Astrocyte of the hippocampus (primary cell): ENCODE measurements at regions not wholly inside any gene's neighbourhood (a gene's known extent, or its start where the extent isn't known, plus 50 kb on each side); places are given as distances from the start of the nearest gene placed in this dataset.

Experiments used
- DNase-seq: peaks from one replicate; pipeline ENCODE4 v3.0.0; 2011; ENCODE audit warnings: low read depth, low spot score

DNA sequence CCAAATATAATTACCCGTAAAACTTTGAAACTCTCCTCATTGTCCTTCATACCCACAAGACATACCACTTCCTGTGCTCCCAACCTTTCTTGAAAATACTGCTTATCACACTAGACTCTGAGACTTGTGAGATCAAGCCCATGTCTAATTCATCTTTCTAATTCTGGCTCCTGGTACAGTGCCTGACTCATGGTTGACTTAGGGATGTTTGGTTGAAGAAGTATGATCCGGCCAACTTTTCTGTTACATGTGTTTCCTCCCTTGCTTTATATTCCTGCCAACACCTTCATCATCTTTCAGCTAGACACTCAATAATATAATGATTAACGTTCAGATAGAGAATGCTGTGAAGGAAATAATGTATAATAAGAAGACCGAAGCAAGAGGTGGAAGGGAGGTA lies 58.2 kb downstream of the MEX3B start:
- DNase-seq = no peak

DNA sequence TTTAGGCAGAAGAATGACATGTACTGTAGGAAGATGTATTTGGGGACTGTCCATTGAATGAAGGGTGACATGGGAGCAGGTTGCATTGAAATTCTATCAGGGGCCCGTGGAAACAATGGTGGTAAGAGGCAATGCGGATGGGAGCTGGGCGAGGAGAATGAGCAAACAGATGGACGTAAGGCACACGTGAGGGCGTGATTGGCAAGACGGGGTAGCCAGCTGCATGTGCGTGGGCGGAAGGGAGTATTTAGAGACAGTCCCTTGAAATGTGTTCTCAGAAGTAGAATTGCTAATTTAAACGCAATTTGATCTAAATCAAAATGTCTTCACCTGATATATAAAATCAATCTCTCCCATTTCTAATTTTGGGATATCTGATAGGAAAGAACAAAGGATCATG lies 62.3 kb downstream of the MEX3B start:
- no peak for DNase-seq

DNA sequence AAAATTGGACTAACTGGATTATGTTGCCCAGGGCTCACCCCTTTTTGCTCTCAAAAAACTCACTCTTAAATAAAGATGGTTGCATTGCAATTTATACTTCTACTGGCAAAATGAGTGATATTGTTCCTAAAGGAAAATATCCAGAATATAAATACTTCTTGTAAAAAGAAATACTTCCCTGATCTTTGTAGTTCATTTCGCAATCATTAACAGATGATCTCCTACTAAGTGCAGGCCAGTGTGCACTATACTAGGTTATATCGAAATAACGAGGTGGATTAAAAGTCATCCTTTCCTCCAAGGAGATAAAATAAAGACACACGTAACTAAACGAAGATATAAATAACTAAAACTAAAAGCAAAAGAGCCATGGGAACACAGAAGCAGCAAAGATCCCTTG lies 63.0 kb downstream of the MEX3B start:
- DNase-seq = no peak

DNA sequence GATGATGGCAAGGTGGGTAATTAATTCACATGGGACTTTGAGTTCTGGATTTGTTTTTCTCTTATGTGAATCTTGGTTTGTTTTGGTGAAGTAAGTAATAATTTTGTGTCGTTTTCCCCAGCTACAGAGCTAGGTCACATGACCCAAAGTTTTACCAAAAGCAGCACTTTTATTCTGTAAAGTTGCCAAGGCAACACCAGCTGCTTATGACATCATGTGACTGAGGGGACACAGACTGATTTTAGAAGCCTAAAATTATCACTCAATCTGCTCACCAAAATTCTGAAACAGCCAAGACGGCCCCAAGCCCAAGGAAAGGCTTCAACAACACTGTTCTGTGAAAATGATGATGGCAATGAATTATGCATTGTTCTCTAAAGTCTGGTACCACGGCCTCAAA lies 63.9 kb downstream of the MEX3B start:
- DNase-seq = no peak

DNA sequence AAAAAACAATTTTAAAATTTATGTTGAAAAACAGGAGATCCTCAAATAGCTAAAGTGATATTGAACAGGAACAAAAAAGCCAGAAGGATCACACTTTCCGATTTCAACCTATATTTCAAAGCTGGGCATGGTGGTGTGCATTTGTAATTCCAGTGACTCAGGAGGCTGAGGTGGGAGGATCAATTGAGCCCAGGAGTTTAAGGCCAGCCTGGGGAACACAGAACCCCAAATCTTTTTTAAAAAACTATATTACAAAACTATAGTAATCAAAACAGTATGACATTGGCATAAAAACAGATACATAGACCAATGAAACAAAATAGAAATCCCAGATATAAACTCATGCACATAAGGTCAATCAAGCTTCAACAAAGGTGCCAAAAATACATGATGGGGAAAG lies 68.4 kb downstream of the MEX3B start:
- no peak for DNase-seq

DNA sequence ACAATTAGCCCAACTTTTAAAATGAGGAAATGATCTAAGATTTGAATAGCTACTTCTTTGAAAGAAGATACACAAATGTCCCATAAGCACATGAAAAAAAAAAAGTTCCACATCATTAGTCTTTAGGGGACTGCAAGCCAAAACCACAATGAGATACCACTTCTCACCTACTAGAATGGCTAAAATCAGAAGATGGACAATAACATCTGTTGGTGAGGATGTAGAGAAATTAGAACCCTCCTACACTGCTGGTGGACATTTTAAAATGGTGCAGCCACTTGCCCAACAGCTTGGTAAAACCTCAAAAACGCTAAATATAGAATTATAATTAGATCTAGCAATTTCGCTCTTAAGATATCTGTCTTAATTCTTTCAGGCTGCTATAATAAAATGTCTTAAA lies 77.1 kb downstream of the MEX3B start:
- no peak for DNase-seq

DNA sequence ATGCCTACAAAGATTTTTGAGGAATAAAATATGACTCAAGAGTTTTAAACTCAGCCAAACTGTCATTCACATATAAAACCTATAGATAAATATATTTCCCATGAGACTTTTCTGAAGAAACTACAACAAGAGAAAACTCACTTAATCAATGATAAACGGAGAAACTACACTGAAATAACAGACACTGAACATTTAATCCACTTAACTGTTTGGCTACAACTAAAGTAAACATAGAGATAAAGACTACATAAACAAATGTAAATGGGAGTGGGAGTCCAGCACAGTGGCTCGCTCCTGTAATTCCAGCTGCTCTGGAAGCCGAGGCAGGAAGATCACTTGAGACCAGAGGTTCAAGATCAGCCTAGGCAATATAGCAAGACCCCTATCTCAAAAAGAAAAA lies 79.2 kb downstream of the MEX3B start:
- no peak for DNase-seq

DNA sequence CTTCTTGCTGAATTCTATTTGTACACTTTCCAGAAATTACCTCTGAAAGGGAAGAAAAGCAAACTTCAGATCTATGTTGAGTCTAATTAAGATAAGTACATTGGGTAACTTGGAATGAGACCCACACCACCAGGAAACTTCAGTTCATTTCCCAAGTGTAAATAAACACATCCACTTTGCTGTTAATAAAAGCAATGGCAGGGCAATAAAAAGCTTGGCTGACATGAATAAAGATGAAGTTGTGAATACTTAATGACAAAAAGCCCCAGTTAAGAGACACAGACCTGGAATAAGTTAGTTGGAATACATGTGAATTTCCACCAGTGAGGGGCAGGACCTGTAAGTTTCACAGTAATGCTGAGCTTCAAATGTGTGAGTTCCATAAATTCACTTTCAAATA lies 83.3 kb downstream of the MEX3B start:
- DNase-seq = no peak

DNA sequence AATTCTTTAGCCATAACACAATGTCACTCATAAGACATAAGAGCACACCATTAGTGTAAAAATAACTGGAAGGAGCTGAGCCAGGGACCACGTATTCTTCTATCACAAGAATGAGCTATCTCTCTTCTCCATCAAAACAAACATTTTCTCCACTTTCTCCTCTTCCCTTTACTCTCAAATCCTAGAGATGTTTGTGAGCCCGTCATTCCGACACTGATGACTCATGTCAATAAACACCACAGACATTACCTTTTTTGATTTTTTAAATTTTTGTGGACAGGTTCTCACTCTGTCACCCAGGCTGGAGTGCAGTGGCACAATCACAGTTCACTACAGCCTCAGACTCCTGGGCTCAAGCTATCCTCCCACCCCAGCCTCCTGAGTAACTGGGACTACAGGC lies 86.6 kb downstream of the MEX3B start:
- DNase-seq = no peak

DNA sequence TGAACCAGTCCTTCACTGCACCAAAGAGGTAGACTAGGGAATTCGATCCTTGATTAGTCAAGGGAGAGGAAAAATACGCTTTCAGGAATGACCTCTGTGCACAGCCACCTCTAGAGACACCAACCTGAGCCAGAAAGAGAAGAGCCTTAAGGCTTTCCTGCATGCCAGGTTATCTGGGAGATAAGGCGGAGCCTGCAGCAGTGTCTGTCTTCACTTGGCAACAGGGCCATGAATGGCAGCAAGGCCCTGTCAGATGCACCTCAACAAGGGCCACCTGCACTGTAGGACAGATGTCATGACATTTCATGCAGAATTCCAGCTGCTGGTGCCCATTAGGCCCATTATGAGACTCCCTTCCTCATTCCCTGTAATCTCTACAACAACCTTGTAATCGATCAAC lies 88.1 kb downstream of the MEX3B start:
- DNase-seq = no peak

DNA sequence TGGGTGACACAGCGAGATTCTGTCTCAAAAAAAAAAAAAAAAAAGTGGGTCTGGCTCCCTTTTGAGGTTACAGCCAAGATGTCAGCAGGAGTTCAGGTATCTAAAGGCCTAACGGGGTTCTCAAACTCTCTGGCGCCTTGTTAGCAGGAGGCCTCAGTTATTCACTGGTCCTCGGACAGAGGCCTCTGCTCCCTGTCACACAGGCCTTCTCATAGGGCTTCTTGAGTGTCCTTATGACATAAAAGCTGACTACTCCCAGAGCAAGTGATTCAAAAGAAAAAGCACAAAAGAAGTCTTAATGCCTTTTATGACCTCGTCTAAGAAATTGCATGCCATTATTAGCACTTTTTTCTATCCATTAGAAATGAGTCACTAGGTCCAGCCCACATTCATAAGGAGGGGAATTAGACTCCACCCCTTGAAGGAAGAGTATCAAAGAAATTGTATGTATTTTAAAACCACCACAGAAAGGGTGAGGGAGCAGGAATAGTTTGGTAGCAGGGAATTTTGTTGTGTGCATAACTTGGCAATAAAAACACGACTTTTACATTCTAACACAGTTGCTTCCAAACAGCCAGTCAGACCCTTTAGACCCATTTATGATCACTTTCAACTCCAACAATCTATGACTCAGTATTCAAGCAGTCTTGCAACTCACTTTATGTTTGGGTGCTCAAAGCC lies 90.3 kb downstream of the MEX3B start:
- DNase-seq = no peak

DNA sequence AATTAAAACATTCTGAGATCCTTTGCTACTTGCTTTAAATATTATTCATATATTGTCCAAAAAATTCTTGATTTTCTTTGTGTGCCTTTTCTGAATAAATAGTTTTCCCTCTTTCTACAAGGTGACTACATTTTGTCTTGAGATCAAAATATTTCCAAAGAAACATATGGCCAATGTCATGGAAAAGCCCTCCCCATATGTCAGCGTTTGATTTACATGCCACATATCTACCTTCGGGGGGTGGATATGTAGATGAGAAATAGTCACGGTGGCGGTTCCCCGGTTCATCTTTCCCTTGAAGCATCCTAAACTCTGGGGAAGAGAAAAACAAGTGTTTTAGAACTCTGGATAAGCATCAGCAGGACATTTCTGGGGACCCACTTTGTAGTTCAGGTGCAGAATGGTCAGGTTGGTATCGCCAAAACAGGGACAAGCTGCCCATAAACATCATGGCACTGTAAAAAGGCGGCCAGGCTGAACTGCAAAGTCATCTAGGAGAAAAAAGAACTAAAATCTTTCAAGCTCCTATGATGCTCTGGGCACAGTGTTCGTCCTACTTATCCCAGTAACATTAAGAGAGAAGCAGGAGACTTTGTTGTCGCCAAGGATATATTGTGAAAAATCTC lies 91.5 kb downstream of the MEX3B start:
- no peak for DNase-seq

DNA sequence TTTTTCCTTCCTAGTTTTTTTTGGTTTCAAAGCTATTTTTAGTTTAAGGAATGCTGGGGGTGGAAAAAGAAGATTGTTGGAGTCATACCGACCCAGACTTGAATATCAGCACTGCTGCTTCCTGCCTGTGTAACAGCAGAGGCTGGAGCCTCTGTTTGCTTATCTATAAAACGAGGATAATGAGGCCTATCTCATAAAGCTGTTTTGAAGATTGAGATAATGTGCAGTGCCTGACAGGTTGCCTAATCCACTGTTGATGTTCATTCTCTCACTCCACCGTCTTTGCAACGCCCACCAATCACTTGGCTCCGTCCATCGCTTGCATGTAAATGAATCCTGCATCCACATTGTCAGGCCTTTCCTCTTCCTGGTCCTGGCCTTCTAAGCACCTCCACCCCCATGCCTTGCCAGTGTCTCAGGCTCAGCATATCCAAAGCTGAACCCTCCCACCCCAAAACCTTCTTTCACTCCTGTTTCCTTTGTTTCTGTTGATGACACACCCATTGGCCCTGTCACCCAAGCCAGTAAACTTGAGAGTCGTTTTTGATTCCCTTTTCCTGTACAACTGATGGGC lies 94.9 kb downstream of the MEX3B start:
- peak; percentile 7 for DNase-seq

DNA sequence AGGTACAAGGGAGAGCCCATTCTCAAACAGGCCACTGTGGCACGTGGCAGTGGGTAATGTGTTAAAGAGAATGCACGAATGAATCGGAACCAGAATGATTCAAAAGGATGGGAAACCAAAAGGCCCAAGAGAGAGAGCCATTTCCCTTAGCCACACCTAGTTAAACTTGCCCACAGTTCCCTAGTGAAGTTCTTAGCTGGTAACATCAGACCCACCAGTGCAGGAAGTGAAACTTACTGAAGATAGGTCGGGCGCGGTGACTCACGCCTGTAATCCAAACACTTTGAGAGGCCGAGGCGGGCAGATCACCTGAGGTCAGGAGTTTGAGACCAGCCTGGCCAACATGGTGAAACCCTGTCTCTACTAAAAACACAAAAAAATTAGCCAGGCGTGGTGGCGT lies 97.1 kb downstream of the MEX3B start:
- DNase-seq = no peak

DNA sequence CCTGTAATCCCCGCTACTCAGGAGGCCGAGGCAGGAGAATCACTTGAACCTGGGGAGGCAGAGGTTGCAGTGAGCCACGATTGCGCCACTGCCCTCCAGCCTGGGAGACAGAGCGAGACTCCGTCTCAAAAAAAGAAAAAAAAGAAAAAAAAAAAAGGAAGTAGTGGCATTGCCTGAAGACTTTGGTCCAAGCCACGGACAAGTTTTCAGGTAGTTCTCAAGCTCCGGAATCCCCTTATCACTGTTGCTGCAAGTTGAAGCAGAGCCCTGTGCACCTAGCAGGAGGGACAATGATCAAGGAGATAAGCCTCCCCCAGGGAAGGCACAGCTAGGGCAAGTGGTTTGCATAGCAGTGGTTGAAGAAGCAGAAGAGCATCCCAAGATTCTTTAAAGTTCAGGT lies 97.6 kb downstream of the MEX3B start:
- no peak for DNase-seq

DNA sequence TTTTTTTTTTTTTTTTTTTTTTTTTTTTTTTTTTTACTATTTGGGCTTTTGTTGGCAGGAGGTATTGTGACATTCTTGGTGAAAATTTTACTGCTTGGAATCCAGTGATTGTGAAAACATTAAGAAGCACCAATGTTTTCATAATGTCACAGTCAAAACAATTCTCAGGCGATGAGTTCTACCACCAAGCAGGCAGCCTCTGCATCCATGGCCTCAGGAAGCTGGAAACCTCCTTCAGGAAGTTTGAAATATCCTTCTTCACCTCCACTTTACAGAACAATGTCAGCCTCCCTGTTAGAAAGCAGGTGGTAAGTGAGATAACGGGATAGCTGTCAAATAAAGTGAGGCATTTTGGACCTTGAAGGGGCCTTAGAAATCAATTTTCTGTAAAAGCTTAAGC lies 98.3 kb downstream of the MEX3B start:
- peak; percentile 3 for DNase-seq

DNA sequence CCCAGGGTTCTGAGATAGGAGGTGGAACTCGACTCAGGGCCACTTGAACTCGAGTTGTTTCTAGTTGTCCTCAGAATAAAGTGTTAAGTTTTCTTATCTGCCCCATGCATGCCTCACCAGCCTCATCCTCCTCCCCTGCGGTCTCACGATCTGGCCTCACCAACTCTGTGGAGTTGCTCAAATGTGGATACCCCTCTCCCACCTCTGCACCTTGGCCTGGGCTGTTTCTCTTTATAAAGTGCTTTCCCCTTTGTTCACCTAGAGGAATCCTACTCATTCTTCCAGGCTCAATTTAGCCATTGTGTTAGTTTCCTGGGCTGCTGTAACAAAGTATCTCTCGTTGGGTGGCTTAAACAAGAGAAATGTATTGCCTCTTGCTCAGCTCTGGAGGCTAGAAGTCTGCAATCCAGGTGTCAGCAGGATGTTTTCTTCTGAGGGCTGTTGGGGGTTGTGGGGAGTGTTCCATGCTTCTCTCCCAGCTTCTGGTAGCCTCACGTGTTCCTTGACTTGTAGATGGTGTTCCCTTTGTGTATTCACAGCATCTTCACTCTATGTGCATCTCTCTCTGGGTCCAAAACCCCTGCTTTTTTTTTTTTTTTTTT lies 100.7 kb downstream of the MEX3B start:
- no peak for DNase-seq

DNA sequence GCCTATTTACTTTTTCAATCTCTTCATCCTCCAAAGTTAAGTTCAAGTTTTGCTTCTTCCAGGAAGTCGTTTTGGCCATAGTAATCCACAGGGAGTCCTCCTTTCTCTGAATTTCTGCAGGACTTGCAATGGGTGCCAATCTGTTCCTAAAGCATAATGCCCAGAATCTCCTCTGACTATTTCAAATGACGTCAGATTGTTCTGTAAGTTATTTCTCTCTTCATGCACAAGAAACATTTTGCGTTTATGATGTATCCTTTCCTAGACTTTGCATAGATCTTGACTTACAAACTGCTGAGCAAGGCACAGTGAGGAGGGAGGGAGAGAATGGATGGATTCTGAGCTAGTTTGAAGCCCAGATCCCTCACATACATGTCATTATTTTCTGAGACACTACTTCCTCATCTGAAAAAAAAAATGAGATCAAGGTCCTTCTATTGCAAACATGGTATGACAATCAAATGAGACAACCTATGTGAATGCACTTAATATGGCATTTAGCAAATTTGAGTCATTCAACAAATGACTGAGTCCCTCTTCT lies 103.1 kb downstream of the MEX3B start:
- no peak for DNase-seq

DNA sequence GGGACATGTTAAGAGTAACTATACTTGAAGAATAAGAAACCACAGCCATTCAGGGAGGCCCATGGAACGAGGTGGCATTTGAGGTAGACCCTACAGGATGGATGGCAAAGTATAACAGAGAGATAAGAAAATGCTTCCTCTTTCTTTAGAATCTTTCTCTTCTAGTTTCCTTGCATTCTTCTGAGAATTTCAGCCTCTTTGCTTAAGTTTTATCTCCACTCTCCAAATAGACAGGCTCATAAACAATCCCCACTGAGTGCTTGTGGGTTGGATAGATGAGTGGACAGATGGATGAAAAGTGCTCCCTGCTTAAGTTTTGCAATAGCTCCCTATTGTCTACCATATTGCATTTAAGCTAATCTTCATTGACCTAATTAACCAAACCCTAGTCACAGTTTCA lies 103.7 kb downstream of the MEX3B start:
- DNase-seq = no peak

DNA sequence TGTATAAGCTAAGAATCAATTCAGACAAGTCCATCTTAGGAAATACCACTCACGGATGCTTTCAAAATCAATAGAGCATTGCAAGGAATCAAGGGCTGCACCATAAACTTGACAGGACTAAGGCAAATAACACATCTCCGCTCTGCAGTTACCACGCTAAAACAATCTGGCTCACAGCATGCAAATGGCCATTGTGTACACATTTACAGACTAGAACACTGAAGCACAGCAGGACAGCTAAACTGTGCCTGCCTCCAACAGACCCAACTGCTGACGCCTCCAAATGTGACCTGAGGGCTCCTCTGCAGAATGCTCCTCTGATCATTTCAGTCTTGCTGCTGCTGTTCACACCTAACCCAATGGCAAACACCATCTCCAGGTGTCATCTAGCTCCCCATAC lies 104.3 kb downstream of the MEX3B start:
- no peak for DNase-seq

DNA sequence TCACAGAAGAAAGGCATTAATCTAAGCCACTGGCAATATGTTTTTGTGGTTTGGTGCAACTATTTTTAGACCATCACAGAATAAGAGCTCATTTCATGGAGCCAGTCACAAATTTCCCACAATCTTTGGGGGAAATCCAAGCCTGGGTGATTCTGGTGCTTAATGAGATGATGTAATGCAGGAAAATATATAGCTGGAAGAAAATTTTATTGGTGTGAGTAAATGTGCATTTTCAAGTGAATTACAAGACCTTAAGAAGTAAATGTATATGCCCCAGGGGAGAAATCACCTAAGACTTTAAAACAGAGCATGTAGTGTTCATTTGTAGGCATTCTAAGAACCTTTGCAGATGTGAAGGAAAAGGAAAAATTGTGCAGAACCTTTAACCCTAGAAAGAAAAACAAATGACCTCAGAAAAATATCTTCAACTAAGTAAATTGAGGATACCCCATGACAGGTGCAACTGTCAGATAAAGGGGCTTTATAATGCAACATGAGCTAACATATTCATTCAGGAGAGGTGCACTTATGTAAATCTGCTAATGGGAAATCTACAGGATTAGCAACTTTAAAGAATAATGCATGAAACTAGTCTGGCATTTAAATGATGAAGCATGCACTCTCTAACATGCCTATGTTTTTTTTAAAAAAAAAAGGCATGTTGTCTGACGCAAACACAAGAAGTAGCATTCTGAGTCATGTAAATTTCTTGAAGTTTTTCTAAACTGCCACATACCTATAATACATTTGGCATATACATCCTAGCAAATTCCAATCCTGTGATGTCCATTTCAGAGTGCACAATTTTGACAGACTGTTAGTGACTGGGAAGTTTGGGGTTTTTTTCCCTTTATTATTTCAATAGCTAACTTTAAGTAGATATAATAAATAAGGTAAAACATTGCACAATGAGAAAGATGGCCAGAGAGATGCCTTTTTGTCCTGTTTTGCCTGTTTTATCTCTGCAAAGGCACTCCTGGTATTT lies 105.1 kb downstream of the MEX3B start:
- DNase-seq = peak; percentile 56
